Prostate gland (tissue), 2 donors: ENCODE measurements at regions not wholly inside any gene's neighbourhood (a gene's known extent, or its start where the extent isn't known, plus 50 kb on each side); places are given as distances from the start of the nearest gene placed in this dataset.
"Not testable (repeated sequence)": the region's sequence is repeated elsewhere in the genome, so short reads cannot be mapped to it uniquely, and the experiment has no call there.

Source experiments
- POLR2A ChIP-seq: fragments of 450-650 bp; IDR thresholded peaks from one replicate; pipeline ENCODE4 v1.6.1; 2016; ENCODE audit warnings: antibody characterized with exemption, mild to moderate bottlenecking
- POLR2AphosphoS5 ChIP-seq: sonication (generic); formaldehyde crosslinking; IDR thresholded peaks from one replicate; pipeline ENCODE4 v1.6.1; 2017; ENCODE audit warnings: antibody characterized with exemption
- TF ChIP-seq, protein P1 (sequence below), 4 experiments: fragments of 200-600 bp in 2 of 4; fragments of 450-650 bp in 2 of 4; sonication (generic) in 2 of 4; IDR thresholded peaks; 1 replicate in 3 of 4; 2 replicates in 1 of 4; pipeline ENCODE4 v1.5.1; 2016 to 2019; ENCODE audit warnings: antibody characterized with exemption in 4 of 4, mild to moderate bottlenecking in 2 of 4, moderate library complexity in 2 of 4

DNA sequence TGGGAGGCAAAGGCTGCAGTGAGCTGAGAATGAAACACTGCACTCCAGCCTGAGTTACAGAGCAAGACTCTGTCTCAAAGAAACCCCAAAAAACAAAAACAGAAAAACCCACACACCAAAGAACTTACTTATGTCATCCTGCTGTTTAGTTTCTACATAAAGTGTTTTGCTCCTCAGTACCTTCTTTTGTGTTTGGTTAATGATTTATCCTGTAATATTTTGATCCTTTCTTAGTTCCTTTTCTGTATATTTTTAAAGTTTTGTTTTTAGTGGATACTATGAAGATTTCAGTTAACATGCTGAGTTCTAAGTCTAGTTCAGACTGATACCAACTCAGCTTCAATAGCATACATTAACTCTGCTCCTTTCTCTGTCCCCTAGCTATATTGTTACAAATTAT lies 149.8 kb upstream of the PTPN20 start:
- TF ChIP-seq, protein P1, sequence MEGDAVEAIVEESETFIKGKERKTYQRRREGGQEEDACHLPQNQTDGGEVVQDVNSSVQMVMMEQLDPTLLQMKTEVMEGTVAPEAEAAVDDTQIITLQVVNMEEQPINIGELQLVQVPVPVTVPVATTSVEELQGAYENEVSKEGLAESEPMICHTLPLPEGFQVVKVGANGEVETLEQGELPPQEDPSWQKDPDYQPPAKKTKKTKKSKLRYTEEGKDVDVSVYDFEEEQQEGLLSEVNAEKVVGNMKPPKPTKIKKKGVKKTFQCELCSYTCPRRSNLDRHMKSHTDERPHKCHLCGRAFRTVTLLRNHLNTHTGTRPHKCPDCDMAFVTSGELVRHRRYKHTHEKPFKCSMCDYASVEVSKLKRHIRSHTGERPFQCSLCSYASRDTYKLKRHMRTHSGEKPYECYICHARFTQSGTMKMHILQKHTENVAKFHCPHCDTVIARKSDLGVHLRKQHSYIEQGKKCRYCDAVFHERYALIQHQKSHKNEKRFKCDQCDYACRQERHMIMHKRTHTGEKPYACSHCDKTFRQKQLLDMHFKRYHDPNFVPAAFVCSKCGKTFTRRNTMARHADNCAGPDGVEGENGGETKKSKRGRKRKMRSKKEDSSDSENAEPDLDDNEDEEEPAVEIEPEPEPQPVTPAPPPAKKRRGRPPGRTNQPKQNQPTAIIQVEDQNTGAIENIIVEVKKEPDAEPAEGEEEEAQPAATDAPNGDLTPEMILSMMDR (IDR thresholded peaks at IDR 0.05), result not testable (repeated sequence)
- not testable (repeated sequence) for TF ChIP-seq POLR2A, POLR2AphosphoS5
